RWPE2 (cell line): ENCODE measurements at regions not wholly inside any gene's neighbourhood (a gene's known extent, or its start where the extent isn't known, plus 50 kb on each side); places are given as distances from the start of the nearest gene placed in this dataset.

Source experiments
- ATAC-seq: fragments of 200-7000 bp; cut with Tn5 transposase; 3 replicates; pipeline ENCODE4 v1.9.1; 2021; ENCODE audit warnings: low read depth
- DNase-seq: peaks from one replicate; pipeline ENCODE4 v3.0.0-alpha.2; 2020; ENCODE audit warnings: low spot score
- H3K27ac ChIP-seq: fragments of 450-650 bp; 2 replicates; pipeline ENCODE4 v1.5.1; 2017; ENCODE audit warnings: mild to moderate bottlenecking; ENCODE audit not compliant: poor library complexity, severe bottlenecking
- H3K27me3 ChIP-seq: fragments of 250-450 bp; sonication (Bioruptor Pico); 2 replicates; pipeline ENCODE4 v1.5.1; 2021; ENCODE audit warnings: mild to moderate bottlenecking, moderate library complexity; ENCODE audit not compliant: insufficient read depth, poor library complexity, severe bottlenecking
- H3K36me3 ChIP-seq: fragments of 250-450 bp; sonication (Bioruptor Pico); 2 replicates; pipeline ENCODE4 v1.5.1; 2020; ENCODE audit warnings: low read depth, mild to moderate bottlenecking, moderate library complexity
- H3K4me1 ChIP-seq: fragments of 250-450 bp; sonication (Bioruptor Pico); 2 replicates; pipeline ENCODE4 v1.5.1; 2021; ENCODE audit warnings: mild to moderate bottlenecking, moderate library complexity; ENCODE audit not compliant: insufficient read depth, poor library complexity, severe bottlenecking
- H3K4me3 ChIP-seq: fragments of 250-450 bp; sonication (Bioruptor Pico); 2 replicates; pipeline ENCODE4 v1.5.1; 2021; ENCODE audit warnings: mild to moderate bottlenecking, moderate library complexity; ENCODE audit not compliant: severe bottlenecking
- H3K9me3 ChIP-seq: fragments of 250-450 bp; sonication (Bioruptor Pico); 2 replicates; pipeline ENCODE4 v1.5.1; 2021; ENCODE audit warnings: mild to moderate bottlenecking, moderate library complexity; ENCODE audit not compliant: severe bottlenecking
- CTCF ChIP-seq: fragments of 450-650 bp; IDR thresholded peaks from one replicate; pipeline ENCODE4 v1.5.1; 2017; ENCODE audit warnings: mild to moderate bottlenecking, moderate library complexity; ENCODE audit not compliant: poor library complexity, severe bottlenecking

GRCh38 chr2:21602789-21603188 is 479.0 kb downstream of the TDRD15 start:
- TF ChIP-seq CTCF = no peak
- H3K4me1 ChIP-seq = no peaks in the 10 kb centered on the region
- no peak for ATAC-seq
- no peak for DNase-seq
- no peak overlapping the region for H3K4me3 ChIP-seq
- H3K9me3 ChIP-seq = no peaks in the 10 kb centered on the region
- no peaks in the 10 kb centered on the region for H3K36me3 ChIP-seq
- H3K27ac ChIP-seq = no peak overlapping the region
- H3K27me3 ChIP-seq = no peaks in the 10 kb centered on the region

GRCh38 chr2:21607572-21607971 is 483.8 kb downstream of the TDRD15 start:
- H3K4me1 ChIP-seq = no peaks in the 10 kb centered on the region
- no peaks in the 10 kb centered on the region for H3K27me3 ChIP-seq
- ATAC-seq = no peak
- no peaks in the 10 kb centered on the region for H3K9me3 ChIP-seq
- no peak for TF ChIP-seq CTCF
- no peaks in the 10 kb centered on the region for H3K36me3 ChIP-seq
- DNase-seq = no peak
- H3K27ac ChIP-seq = no peak overlapping the region
- H3K4me3 ChIP-seq = no peak overlapping the region

- Histone ChIP-seq H3K9me3 (no peaks in the 10 kb centered on the region), H3K36me3 (no peaks in the 10 kb centered on the region), H3K4me3 (no peak overlapping the region), H3K4me1 (no peaks in the 10 kb centered on the region), H3K27ac (no peak overlapping the region), H3K27me3 (no peaks in the 10 kb centered on the region)
- TF ChIP-seq CTCF = no peak
- ATAC-seq (no peak), DNase-seq (no peak)
Measured at GRCh38 chr2:21610304-21610703, 486.5 kb downstream of the TDRD15 start.

GRCh38 chr2:21617885-21618434 is 494.2 kb downstream of the TDRD15 start:
- Histone ChIP-seq H3K27me3 (no peaks in the 10 kb centered on the region), H3K27ac (no peak overlapping the region), H3K4me3 (no peak overlapping the region), H3K4me1 (no peaks in the 10 kb centered on the region), H3K9me3 (no peaks in the 10 kb centered on the region), H3K36me3 (no peaks in the 10 kb centered on the region)
- no peak for TF ChIP-seq CTCF
- ATAC-seq (no peak), DNase-seq (no peak)

- no peak for TF ChIP-seq CTCF
- peaks cover 3% of the 10 kb centered on the region for H3K27me3 ChIP-seq
- DNase-seq = no peak
Measured at GRCh38 chr2:21620771-21621170, 497.0 kb downstream of the TDRD15 start.

More at GRCh38 chr2:21620771-21621170, 497.0 kb downstream of the TDRD15 start:
- Histone ChIP-seq H3K4me1 (no peaks in the 10 kb centered on the region), H3K9me3 (no peaks in the 10 kb centered on the region), H3K27ac (no peak overlapping the region), H3K4me3 (no peak overlapping the region), H3K36me3 (no peaks in the 10 kb centered on the region)
- no peak for ATAC-seq
